GM12892 (cell line): ENCODE measurements at regions not wholly inside any gene's neighbourhood (a gene's known extent, or its start where the extent isn't known, plus 50 kb on each side); places are given as distances from the start of the nearest gene placed in this dataset.
"Not testable (repeated sequence)": the region's sequence is repeated elsewhere in the genome, so short reads cannot be mapped to it uniquely, and the experiment has no call there.

Experiments used
- POLR2A ChIP-seq: IDR thresholded peaks from 2 replicates; pipeline ENCODE4 v1.6.1; 2011; ENCODE audit warnings: low read depth, low read length, control low read depth
- POLR2AphosphoS5 ChIP-seq: IDR thresholded peaks from 2 replicates; pipeline ENCODE4 v1.6.1; 2011; ENCODE audit warnings: low read depth, low read length, control low read depth
- TAF1 ChIP-seq: IDR thresholded peaks from 2 replicates; pipeline ENCODE4 v1.6.1; 2011; ENCODE audit warnings: low read depth, mild to moderate bottlenecking, control low read depth, low read length, borderline replicate concordance

GRCh38 chr15:22572152-22572735 lies 113.5 kb downstream of the GOLGA6L22 start:
- not testable (repeated sequence) for TF ChIP-seq POLR2A, POLR2AphosphoS5, TAF1
